ENCODE measurements at regions not wholly inside any gene's neighbourhood (a gene's known extent, or its start where the extent isn't known, plus 50 kb on each side); places are given as distances from the start of the nearest gene placed in this dataset.

DNA sequence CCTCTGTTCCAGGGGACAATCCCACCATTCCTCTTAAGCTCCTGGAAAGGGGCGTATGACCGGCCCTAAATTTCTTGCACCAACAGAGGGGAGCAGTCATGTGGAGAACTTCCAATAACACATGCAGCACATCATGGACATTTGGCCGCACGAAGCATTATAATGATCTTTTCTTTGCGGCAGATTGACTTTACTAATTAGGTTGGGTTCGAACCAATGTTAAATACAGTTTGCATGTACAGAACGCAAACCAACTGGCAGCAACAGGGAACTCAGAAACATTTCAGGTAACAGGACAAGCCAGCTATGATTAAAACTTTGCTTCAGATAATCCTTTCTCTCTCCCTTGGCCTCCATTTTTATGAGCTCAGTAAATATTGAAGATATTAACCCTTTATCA, 100.8 kb upstream of the ADPGK start:
- Mint-ChIP-seq H3K9me3 (peaks cover 9% of the 10 kb centered on the region), H3K27ac (no peak overlapping the region), H3K27me3 (no peaks in the 10 kb centered on the region), H3K36me3 (no peaks in the 10 kb centered on the region), H3K4me3 (no peak overlapping the region), H3K4me1 (ENCODE audit: unreplicated experiment) (peaks cover 12% of the 10 kb centered on the region)
- TF ChIP-seq, protein P1, sequence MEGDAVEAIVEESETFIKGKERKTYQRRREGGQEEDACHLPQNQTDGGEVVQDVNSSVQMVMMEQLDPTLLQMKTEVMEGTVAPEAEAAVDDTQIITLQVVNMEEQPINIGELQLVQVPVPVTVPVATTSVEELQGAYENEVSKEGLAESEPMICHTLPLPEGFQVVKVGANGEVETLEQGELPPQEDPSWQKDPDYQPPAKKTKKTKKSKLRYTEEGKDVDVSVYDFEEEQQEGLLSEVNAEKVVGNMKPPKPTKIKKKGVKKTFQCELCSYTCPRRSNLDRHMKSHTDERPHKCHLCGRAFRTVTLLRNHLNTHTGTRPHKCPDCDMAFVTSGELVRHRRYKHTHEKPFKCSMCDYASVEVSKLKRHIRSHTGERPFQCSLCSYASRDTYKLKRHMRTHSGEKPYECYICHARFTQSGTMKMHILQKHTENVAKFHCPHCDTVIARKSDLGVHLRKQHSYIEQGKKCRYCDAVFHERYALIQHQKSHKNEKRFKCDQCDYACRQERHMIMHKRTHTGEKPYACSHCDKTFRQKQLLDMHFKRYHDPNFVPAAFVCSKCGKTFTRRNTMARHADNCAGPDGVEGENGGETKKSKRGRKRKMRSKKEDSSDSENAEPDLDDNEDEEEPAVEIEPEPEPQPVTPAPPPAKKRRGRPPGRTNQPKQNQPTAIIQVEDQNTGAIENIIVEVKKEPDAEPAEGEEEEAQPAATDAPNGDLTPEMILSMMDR (conservative IDR thresholded peaks at IDR 0.05), result no peak
- DNase-seq (ENCODE audit: extremely low spot score, unreplicated experiment), result no peak

DNA sequence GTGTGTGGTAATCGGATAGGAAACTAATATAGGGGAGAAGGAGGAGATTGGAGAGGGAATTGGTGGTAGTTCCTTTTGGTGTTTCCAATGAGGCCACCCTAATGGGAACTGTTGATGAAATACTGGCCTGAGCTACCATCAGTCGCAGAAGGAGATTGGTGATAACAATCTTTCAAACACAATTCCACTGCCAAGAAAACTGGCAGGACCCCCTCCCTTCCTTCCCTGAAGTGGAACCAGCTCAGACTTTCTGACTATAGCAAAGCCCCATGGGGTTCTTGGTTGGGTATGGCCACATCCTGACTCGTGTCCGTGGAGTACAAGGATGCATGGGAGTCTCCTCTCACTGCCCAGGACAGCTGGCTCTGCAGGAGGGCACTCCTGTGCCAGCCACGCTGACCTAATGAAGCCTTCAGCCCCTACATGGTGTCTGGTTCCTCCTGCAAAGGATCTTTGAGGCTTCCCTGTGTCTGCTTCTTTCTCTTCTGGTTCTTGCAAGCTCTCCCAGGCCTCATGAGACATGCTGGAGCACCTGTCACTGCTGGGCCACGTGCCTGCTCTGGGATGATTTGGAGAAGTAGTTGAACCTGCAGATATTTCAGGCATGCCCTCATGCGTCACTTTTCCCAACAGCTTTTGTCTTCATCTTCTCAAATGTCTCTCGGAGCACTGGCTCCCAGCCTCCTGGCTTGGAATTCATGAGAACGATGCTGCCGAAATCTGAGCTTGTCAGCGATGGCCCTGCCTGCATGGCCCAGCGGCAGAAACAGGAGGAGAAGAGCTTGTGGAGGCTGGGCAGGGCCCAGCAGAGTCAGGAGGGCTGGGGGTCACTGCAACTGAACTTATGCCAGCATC, 90.0 kb upstream of the ADPGK start:
- H3K9me3 Mint-ChIP-seq, result no peaks in the 10 kb centered on the region
- H3K27me3 Mint-ChIP-seq, result peaks cover 3% of the 10 kb centered on the region
- H3K27ac Mint-ChIP-seq, result no peak overlapping the region
- H3K4me3 Mint-ChIP-seq, result no peak overlapping the region
- H3K4me1 Mint-ChIP-seq (ENCODE audit: unreplicated experiment), result peaks cover 12% of the 10 kb centered on the region
- DNase-seq (ENCODE audit: extremely low spot score, unreplicated experiment), result no peak
- no peaks in the 10 kb centered on the region for H3K36me3 Mint-ChIP-seq
- TF ChIP-seq, protein P1 (conservative IDR thresholded peaks at IDR 0.05), result no peak

DNA sequence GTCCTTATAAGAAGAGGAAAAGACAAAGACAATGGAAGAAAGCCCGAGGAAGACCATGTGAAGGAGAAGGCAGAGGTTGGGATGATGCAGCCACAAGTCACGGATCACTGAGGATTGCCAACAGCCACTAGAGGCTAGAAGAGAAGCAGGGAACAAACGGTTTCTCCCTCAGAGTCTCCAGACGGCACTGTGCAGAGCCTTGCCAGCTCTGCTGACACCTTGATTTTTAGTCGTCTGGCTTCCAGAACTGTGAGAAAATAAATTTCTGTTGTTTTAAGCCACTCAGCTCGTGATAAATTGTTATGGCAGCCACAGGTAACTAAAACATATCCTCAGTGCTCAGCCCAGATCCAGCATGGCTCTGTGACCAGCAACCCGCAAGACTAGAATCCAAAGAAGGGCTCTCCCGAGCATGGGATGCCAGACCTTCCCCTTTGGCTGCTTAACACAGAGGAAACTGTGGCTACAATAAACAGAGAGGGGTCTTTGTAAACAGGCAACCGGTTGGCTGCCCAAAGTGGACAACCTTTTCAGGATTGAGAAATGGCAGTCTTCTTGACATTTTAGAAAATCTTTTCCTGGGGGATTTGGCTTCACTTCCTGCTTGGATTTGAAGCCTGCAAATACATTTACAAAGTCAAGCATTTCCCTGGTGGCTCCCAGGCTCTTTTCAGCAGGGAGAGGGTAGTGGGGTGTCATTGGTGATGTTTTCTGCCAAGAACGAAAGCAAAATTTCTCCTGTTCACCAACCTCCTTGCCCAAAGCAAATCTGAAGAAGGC, 88.7 kb upstream of the ADPGK start:
- H3K4me3 Mint-ChIP-seq, result no peak overlapping the region
- no peak for DNase-seq (ENCODE audit: extremely low spot score, unreplicated experiment)
- TF ChIP-seq, protein P1 (conservative IDR thresholded peaks at IDR 0.05), result no peak
- no peaks in the 10 kb centered on the region for H3K9me3 Mint-ChIP-seq
- H3K27me3 Mint-ChIP-seq, result peaks cover 3% of the 10 kb centered on the region
- H3K4me1 Mint-ChIP-seq (ENCODE audit: unreplicated experiment), result peaks cover 12% of the 10 kb centered on the region
- H3K36me3 Mint-ChIP-seq, result no peaks in the 10 kb centered on the region
- H3K27ac Mint-ChIP-seq, result no peak overlapping the region

DNA sequence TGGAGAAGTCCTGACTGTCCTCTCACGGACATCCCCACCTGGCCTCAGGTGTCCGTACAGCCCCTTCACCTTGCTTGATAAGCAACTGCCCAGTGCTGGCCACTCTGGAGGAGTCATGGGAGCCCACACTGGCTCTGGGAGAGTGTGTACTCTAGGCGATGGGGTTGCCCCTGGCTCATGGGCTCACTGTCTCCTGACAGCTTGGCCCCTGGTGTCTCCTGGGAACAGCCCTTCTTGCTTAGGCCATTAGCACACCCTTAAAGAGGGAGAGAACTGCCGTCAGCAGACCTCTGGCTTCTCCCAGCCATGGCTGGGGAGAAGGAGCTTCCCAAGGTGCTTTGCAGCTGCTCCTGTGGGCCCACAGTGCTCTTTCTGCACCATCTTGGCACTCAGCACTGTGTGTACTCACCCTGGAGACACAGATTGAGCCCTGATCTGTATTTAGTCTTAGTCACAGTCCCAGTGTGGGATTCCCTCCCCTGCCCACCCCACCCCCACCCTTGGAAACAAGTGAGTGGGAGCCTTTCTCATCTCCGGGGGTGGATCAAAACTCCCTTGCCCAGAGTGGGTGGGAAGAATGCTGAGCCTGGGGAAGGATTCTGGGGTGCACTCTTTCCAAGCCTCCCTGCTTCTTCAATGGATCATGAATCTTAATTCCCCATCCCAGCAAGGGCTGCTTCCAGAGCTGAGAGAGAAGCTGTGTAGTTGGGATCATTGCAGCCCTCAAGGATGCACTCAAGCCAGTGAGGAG, 83.5 kb upstream of the ADPGK start:
- Mint-ChIP-seq H3K4me3 (no peak overlapping the region), H3K27ac (no peak overlapping the region), H3K36me3 (no peaks in the 10 kb centered on the region), H3K27me3 (peaks cover 7% of the 10 kb centered on the region), H3K9me3 (peaks cover 4% of the 10 kb centered on the region), H3K4me1 (ENCODE audit: unreplicated experiment) (peaks cover 13% of the 10 kb centered on the region)
- no peak for DNase-seq (ENCODE audit: extremely low spot score, unreplicated experiment)
- TF ChIP-seq, protein P1 (conservative IDR thresholded peaks at IDR 0.05), result no peak

DNA sequence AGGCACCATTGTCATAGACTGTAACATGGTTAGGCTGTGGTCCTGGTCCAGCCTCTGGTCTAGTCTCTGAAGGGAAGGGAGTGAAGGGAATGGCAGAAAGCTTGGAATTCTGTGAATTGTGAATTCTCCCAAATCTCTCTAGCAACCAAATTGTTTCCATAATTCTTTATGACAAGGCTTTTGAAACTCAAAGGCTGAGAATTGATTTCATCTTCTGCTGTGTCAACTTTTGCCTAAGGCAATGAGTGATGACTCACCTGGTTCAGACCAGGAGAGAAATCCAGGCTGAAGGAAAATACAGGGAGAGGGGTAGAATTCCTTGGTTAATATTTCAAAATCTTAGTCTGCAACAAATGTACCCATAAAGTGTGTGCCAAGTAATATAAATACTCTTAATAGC, 82.6 kb upstream of the ADPGK start:
- Mint-ChIP-seq H3K9me3 (peaks cover 4% of the 10 kb centered on the region), H3K27ac (no peak overlapping the region), H3K4me1 (ENCODE audit: unreplicated experiment) (peaks cover 9% of the 10 kb centered on the region), H3K27me3 (peaks cover 7% of the 10 kb centered on the region), H3K4me3 (no peak overlapping the region), H3K36me3 (no peaks in the 10 kb centered on the region)
- DNase-seq (ENCODE audit: extremely low spot score, unreplicated experiment), result no peak
- TF ChIP-seq, protein P1 (conservative IDR thresholded peaks at IDR 0.05), result no peak
